ENCODE measurements at regions not wholly inside any gene's neighbourhood (a gene's known extent, or its start where the extent isn't known, plus 50 kb on each side); places are given as distances from the start of the nearest gene placed in this dataset.
A peak's percentile ranks its signal among the peaks of the same experiment; 100 is the strongest.

DNA sequence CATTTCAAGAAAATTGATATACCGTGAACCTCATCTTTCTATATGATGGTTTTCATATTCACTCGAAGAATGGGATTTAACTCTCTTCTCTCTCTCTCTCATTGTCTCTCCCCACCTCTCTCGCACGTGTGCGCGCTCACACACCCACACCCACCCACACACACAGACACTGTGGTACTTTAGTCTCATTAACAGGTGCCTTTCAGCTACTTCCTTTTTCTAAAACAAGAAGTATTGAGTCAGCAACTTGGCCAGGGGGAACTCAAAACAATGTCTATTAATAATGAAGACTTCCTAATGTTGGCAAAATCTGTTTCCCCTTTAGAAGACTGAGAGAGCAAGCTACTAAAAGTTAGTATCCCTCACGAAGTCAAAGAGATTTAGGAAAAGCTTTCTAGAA is 150.7 kb downstream of the TMCO5A start:
- Histone ChIP-seq H4K20me1 (ENCODE audit: insufficient read depth, low read length) (no peaks in the 10 kb centered on the region), H3K9me3 (replicated peaks in 1 of 2; ENCODE audit: control insufficient read depth in 1 of 2, insufficient read depth in 1 of 2, low read length in 2 of 2) (no peaks in the 10 kb centered on the region), H3K9ac (ENCODE audit: insufficient read depth, low read length, poor library complexity, severe bottlenecking) (no peak overlapping the region), H3K4me2 (replicated peaks; ENCODE audit: extremely low read depth, low read length, poor library complexity, severe bottlenecking) (peak overlapping the region; percentile 69), H3K27me3 (ENCODE audit: control insufficient read depth in 2 of 2, insufficient read depth in 2 of 2, low read length in 2 of 2) (peaks cover 0 to 4% of the 10 kb centered on the region in 2 donors), H3K79me2 (ENCODE audit: insufficient read depth, low read length) (no peaks in the 10 kb centered on the region), H2AFZ (ENCODE audit: insufficient read depth, low read depth, low read length, poor library complexity, severe bottlenecking) (no peak overlapping the region), H3K4me1 (ENCODE audit: control insufficient read depth in 1 of 2, insufficient read depth in 2 of 2, low read length in 2 of 2) (peaks cover 53 to 60% of the 10 kb centered on the region in 2 donors), H3K36me3 (replicated peaks in 1 of 2; ENCODE audit: control insufficient read depth in 1 of 2, insufficient read depth in 2 of 2, low read length in 2 of 2) (no peaks in the 10 kb centered on the region), H3K27ac (ENCODE audit: low read depth in 1 of 2, low read length in 2 of 2) (peak overlapping the region; percentile 56 to 80), H3K4me3 (replicated peaks in 1 of 3; ENCODE audit: low read depth in 2 of 3, low read length in 3 of 3) (peak overlapping the region in 1 of 3 experiments; percentile 57)
- peak overlapping the region in 1 of 2 donors; percentile 87 for H3K4me3 Mint-ChIP-seq
- TF ChIP-seq, protein P1, sequence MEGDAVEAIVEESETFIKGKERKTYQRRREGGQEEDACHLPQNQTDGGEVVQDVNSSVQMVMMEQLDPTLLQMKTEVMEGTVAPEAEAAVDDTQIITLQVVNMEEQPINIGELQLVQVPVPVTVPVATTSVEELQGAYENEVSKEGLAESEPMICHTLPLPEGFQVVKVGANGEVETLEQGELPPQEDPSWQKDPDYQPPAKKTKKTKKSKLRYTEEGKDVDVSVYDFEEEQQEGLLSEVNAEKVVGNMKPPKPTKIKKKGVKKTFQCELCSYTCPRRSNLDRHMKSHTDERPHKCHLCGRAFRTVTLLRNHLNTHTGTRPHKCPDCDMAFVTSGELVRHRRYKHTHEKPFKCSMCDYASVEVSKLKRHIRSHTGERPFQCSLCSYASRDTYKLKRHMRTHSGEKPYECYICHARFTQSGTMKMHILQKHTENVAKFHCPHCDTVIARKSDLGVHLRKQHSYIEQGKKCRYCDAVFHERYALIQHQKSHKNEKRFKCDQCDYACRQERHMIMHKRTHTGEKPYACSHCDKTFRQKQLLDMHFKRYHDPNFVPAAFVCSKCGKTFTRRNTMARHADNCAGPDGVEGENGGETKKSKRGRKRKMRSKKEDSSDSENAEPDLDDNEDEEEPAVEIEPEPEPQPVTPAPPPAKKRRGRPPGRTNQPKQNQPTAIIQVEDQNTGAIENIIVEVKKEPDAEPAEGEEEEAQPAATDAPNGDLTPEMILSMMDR (IDR thresholded peaks at IDR 0.05) = no peak
- WGBS (ENCODE audit: insufficient coverage) = 0% methylated on average over 1 of the region's 7 CpGs
- no peaks in the 10 kb centered on the region for H3K36me3 Mint-ChIP-seq
- peaks cover 0 to 3% (median 2%) of the 10 kb centered on the region in 7 donors for H3K9me3 Mint-ChIP-seq
- intact Hi-C loops (cut with micrococcal nuclease) = loop anchor here (2.0 to 5.0 kb wide), 2 partner anchors 44 to 47 kb away; no protein-coding TSS in a partner anchor
- DNase-seq = peak; percentile 66 to 82 (median 74)
- H3K4me1 Mint-ChIP-seq = peaks cover 53% of the 10 kb centered on the region
- peak overlapping the region; percentile 87 to 94 (median 91) for H3K27ac Mint-ChIP-seq
- peaks cover 5 to 7% (median 5%) of the 10 kb centered on the region in 3 donors for H3K27me3 Mint-ChIP-seq (ENCODE audit: low read depth in 3 of 3)

DNA sequence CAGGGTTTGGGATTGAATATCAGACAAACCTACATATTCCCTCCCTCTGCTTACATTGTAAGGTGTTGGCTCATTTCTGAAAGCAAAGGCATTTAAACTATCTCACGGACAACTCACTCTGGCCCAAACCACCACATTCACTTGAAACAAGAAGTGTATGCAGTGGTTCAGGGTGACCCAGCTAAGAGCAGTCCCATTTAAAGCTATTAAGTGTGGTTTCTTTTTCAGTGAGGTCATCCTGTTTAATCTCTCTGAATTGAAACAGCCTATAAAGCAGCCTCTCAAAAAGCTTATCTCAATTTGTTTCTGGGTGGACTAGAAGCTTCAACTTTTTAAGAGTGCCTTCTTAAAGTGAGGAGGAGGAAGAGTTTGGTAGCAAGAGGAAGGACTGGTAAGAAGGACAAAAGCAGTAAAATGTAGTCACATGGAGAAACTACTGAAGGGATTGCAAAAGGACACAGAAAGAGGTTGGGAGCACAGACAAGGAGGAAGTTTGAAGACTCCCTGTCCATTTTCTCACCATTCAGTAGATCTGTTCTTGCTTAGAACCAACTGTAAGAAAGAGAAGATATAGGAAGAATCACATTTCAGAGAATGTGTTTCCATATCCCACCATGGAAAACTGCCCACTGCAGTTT is 151.6 kb downstream of the TMCO5A start:
- H3K9me3 Mint-ChIP-seq = peaks cover 0 to 3% (median 2%) of the 10 kb centered on the region in 7 donors
- peak overlapping the region; percentile 87 to 94 (median 91) for H3K27ac Mint-ChIP-seq
- no CpG with 5 or more reads among the region's 1 CpG for WGBS (ENCODE audit: insufficient coverage)
- H3K4me1 Mint-ChIP-seq = peaks cover 45% of the 10 kb centered on the region
- TF ChIP-seq, protein P1 (IDR thresholded peaks at IDR 0.05) = no peak
- intact Hi-C loops (cut with micrococcal nuclease) = loop anchor here (2.0 to 5.0 kb wide), 3 partner anchors 13 to 46 kb away; no protein-coding TSS in a partner anchor
- Histone ChIP-seq H4K20me1 (ENCODE audit: insufficient read depth, low read length) (no peaks in the 10 kb centered on the region), H3K4me3 (replicated peaks in 1 of 3; ENCODE audit: low read depth in 2 of 3, low read length in 3 of 3) (peak overlapping the region in 1 of 3 experiments; percentile 57), H3K79me2 (ENCODE audit: insufficient read depth, low read length) (no peaks in the 10 kb centered on the region), H3K9me3 (replicated peaks in 1 of 2; ENCODE audit: control insufficient read depth in 1 of 2, insufficient read depth in 1 of 2, low read length in 2 of 2) (no peaks in the 10 kb centered on the region), H3K4me2 (replicated peaks; ENCODE audit: extremely low read depth, low read length, poor library complexity, severe bottlenecking) (peak overlapping the region; percentile 69), H3K27ac (ENCODE audit: low read depth in 1 of 2, low read length in 2 of 2) (peak overlapping the region; percentile 53 to 80), H3K36me3 (replicated peaks in 1 of 2; ENCODE audit: control insufficient read depth in 1 of 2, insufficient read depth in 2 of 2, low read length in 2 of 2) (no peaks in the 10 kb centered on the region), H3K9ac (ENCODE audit: insufficient read depth, low read length, poor library complexity, severe bottlenecking) (peak overlapping the region; percentile 11), H3K4me1 (ENCODE audit: control insufficient read depth in 1 of 2, insufficient read depth in 2 of 2, low read length in 2 of 2) (peaks cover 44 to 50% of the 10 kb centered on the region in 2 donors), H3K27me3 (ENCODE audit: control insufficient read depth in 2 of 2, insufficient read depth in 2 of 2, low read length in 2 of 2) (peaks cover 0 to 5% of the 10 kb centered on the region in 2 donors), H2AFZ (ENCODE audit: insufficient read depth, low read depth, low read length, poor library complexity, severe bottlenecking) (peak overlapping the region; percentile 32)
- H3K27me3 Mint-ChIP-seq (ENCODE audit: low read depth in 3 of 3) = peaks cover 3 to 7% (median 7%) of the 10 kb centered on the region in 3 donors
- H3K36me3 Mint-ChIP-seq = no peaks in the 10 kb centered on the region
- peak; percentile 42 to 71 (median 51) for DNase-seq
- peak overlapping the region in 1 of 2 donors; percentile 58 for H3K4me3 Mint-ChIP-seq

All from CD14-positive monocyte (primary cell).